A549 (cell line): ENCODE measurements at regions not wholly inside any gene's neighbourhood (a gene's known extent, or its start where the extent isn't known, plus 50 kb on each side); places are given as distances from the start of the nearest gene placed in this dataset.

Experiments used
- ATAC-seq, 2 experiments: fragments of 200-7000 bp in 1 of 2; fragments of >200 bp in 1 of 2; cut with Nextera tagmentation in 1 of 2; cut with Tn5 transposase in 1 of 2; 3 replicates each; pipeline versions ENCODE4 v1.8.0 to v1.9.1; 2018 to 2020; ENCODE audit warnings: mild to moderate bottlenecking in 1 of 2, moderate library complexity in 1 of 2
- CTCF ChIA-PET: fragments of 300-600 bp; sonication (Branson Sonifier 250); formaldehyde crosslinking; extraction: SDS; loops from one replicate; lab custom pipeline; 2021; ENCODE audit warnings: antibody characterized with exemption, inconsistent platforms; lab: Yijun Ruan, JAX
- POLR2A ChIA-PET: fragments of 350-600 bp; formaldehyde crosslinking; extraction: SDS; loops from one replicate; lab custom pipeline; 2021; ENCODE audit warnings: antibody characterized with exemption, inconsistent platforms; lab: Yijun Ruan, JAX
- DNase-seq, 2 experiments: peaks; one replicate each; pipeline versions ENCODE4 v3.0.0 to v3.0.0-alpha.2; 2011 to 2016; ENCODE audit warnings: low read depth in 1 of 2, low spot score in 1 of 2
- FAIRE-seq: peaks from 2 replicates; lab custom pipeline; 2011; peaks lifted over from hg19 to GRCh38; lab: Jason Lieb, UNC
- H3K27ac ChIP-seq, 2 experiments: fragments of >200 bp; sonication (Bioruptor Twin); formaldehyde crosslinking; 3 replicates each; pipeline ENCODE4 v1.5.1; 2016 to 2017
- H3K4me1 ChIP-seq: fragments of >200 bp; sonication (Bioruptor Twin); formaldehyde crosslinking; 3 replicates; pipeline ENCODE4 v1.6.1; 2016
- H3K4me2 ChIP-seq: fragments of >200 bp; sonication (Bioruptor Twin); formaldehyde crosslinking; 3 replicates; pipeline ENCODE4 v1.6.1; 2016
- H3K4me3 ChIP-seq: fragments of >200 bp; sonication (Bioruptor Twin); formaldehyde crosslinking; 3 replicates; pipeline ENCODE4 v1.5.1; 2016
- H3K9me3 ChIP-seq: fragments of >200 bp; sonication (Bioruptor Twin); formaldehyde crosslinking; 3 replicates; pipeline ENCODE4 v1.6.1; 2016
- CBX8 ChIP-seq: fragments of 200-600 bp; sonication (generic); IDR thresholded peaks from 2 replicates; pipeline ENCODE4 v1.6.1; 2016
- CEBPB ChIP-seq, 2 experiments: fragments of >200 bp in 1 of 2; sonication (Bioruptor Twin) in 1 of 2; formaldehyde crosslinking in 1 of 2; IDR thresholded peaks; 2 replicates each; pipeline ENCODE4 v1.6.1; 2012 to 2016
- EP300 ChIP-seq, 2 experiments: fragments of >200 bp; sonication (Bioruptor Twin); formaldehyde crosslinking; IDR thresholded peaks; 2 replicates in 1 of 2; 3 replicates in 1 of 2; pipeline ENCODE4 v1.6.1; 2016 to 2017
- GATA3 ChIP-seq: IDR thresholded peaks from 2 replicates; pipeline ENCODE4 v1.6.1; 2012; ENCODE audit warnings: borderline replicate concordance
- HOXA7 ChIP-seq: fragments of 250-450 bp; sonication (Bioruptor Pico); IDR thresholded peaks from 2 replicates; pipeline ENCODE4 v1.5.0; 2020; ENCODE audit warnings: mild to moderate bottlenecking, moderate library complexity
- HOXB13 ChIP-seq: fragments of 250-450 bp; sonication (Bioruptor Pico); IDR thresholded peaks from 2 replicates; pipeline ENCODE4 v1.5.0; 2020; ENCODE audit warnings: low read depth, mild to moderate bottlenecking, moderate library complexity
- HOXB5 ChIP-seq: fragments of 250-450 bp; sonication (Bioruptor Pico); IDR thresholded peaks from 2 replicates; pipeline ENCODE4 v1.5.0; 2020; ENCODE audit warnings: mild to moderate bottlenecking, moderate library complexity
- JUNB ChIP-seq: fragments of >200 bp; sonication (Bioruptor Twin); formaldehyde crosslinking; IDR thresholded peaks from 2 replicates; pipeline ENCODE4 v1.6.1; 2016
- KDM1A ChIP-seq: fragments of 200-600 bp; sonication (generic); IDR thresholded peaks from 2 replicates; pipeline ENCODE4 v1.6.1; 2016; ENCODE audit warnings: low read depth, mild to moderate bottlenecking
- KDM5A ChIP-seq: fragments of 200-600 bp; sonication (generic); IDR thresholded peaks from 2 replicates; pipeline ENCODE4 v1.6.1; 2016; ENCODE audit warnings: antibody characterized with exemption, mild to moderate bottlenecking
- NFE2L2 ChIP-seq: fragments of 150-350 bp; conservative IDR thresholded peaks from 2 replicates; pipeline ENCODE4 v1.6.1; 2014; ENCODE audit warnings: low read length
- NR3C1 ChIP-seq: fragments of >200 bp; sonication (Bioruptor Twin); formaldehyde crosslinking; IDR thresholded peaks from 3 replicates; pipeline ENCODE4 v1.6.1; 2017
- POLR2A ChIP-seq: IDR thresholded peaks from 2 replicates; pipeline ENCODE4 v1.6.1; 2012; ENCODE audit warnings: mild to moderate bottlenecking, low read length
- RCOR1 ChIP-seq: fragments of 150-350 bp; IDR thresholded peaks from 2 replicates; pipeline ENCODE4 v1.6.1; 2014; ENCODE audit warnings: antibody characterized with exemption, low read length, low read depth
- SMC3 ChIP-seq: fragments of >200 bp; sonication (Bioruptor Twin); formaldehyde crosslinking; IDR thresholded peaks from 3 replicates; pipeline ENCODE4 v1.6.1; 2018; ENCODE audit warnings: inconsistent platforms
- ZC3H11A ChIP-seq: fragments of 450-650 bp; IDR thresholded peaks from 2 replicates; pipeline ENCODE4 v1.6.1; 2014; ENCODE audit warnings: antibody characterized with exemption, mild to moderate bottlenecking
- WGBS: methylation state at CpG from one replicate; pipeline ENCODE4 v1.1.6; 2017; ENCODE audit errors: missing lambda C conversion rate; 5-methylcytosine and 5-hydroxymethylcytosine counted together
- TF ChIP-seq, protein P1 (sequence below): IDR thresholded peaks from 2 replicates; pipeline ENCODE4 v1.6.1; 2012
- TF ChIP-seq, protein P2 (sequence below): IDR thresholded peaks from 2 replicates; pipeline ENCODE4 v1.6.1; 2012
- TF ChIP-seq, protein P3 (sequence below): fragments of 250-450 bp; sonication (Bioruptor Pico); IDR thresholded peaks from 2 replicates; pipeline ENCODE4 v1.5.0; 2020; ENCODE audit warnings: low read depth, mild to moderate bottlenecking, moderate library complexity
- TF ChIP-seq, protein P4 (sequence below): fragments of >200 bp; sonication (Bioruptor Twin); formaldehyde crosslinking; IDR thresholded peaks from 3 replicates; pipeline ENCODE4 v1.6.1; 2016
- TF ChIP-seq, protein P5 (sequence below): fragments of 450-650 bp; IDR thresholded peaks from 2 replicates; pipeline ENCODE4 v1.6.1; 2014; ENCODE audit warnings: antibody characterized with exemption

DNA sequence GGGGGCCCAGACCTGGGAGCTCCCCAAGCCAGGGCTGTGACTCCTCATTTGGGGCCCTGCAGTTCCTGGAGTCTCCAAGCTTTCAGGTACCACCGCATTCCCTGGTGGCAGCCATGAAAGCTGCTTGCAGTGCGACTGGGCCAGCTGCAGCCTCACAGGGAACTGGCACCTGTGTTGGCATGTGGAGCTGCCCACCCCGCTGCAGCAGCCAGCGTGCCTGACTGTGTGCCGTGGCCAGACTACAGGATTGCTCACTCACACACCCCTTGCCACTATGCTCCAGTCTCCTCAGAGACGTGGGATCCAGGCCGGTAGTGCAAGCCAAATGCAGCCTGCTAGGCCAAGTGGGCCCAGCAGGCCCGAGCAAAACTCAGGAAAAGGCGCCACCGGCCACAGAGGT is 450.7 kb downstream of the COL12A1 start:
- ATAC-seq = no peak
- 0 out of 3 replicates have a peak, but pooled peaks cover 4% of the 10 kb centered on the region for H3K4me1 ChIP-seq
- FAIRE-seq = no peak
- TF ChIP-seq HOXA7 = no peak
- TF ChIP-seq POLR2A = no peak
- no peak for TF ChIP-seq SMC3
- H3K4me2 ChIP-seq = no peak overlapping the region
- H3K27ac ChIP-seq = no peak overlapping the region
- POLR2A ChIA-PET = no interaction called here
- CTCF ChIA-PET = no interaction called here
- no peaks in the 10 kb centered on the region for H3K9me3 ChIP-seq
- DNase-seq = no peak
- 79% methylated on average over 3 of the region's 10 CpGs for WGBS
- H3K4me3 ChIP-seq = no peak overlapping the region

DNA sequence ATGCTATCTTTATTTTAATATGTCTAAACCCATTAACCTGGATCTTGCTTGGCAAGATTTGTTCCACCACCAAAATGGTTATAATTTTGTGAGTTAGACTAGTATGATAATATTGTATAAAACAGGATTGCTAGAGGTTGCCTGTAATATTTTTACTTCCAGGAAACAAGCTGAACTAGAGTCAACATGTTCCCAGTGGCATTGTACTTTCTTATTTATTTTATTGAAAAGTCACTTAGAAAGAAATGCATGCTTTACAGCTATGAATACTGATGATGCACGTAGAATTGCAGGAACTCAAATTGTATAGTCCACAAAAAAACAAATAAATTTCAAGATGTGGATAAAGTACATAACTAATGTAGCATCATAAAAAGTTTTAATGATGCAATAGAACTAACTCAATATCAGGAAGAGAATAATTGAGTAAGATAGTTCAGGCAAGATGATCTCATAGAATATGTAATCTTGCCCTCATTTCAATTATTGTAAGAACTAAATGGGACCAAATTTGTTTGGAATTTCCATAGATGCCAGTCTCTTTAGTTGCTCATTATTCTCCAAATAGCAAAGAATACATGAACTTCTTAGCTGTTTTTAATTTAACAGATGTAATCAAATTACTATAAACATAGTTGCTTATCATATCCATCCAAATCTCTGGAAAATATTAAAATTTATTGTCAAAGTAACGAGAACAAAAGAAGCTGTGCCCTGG is 451.8 kb downstream of the COL12A1 start:
- CTCF ChIA-PET = no interaction called here

DNA sequence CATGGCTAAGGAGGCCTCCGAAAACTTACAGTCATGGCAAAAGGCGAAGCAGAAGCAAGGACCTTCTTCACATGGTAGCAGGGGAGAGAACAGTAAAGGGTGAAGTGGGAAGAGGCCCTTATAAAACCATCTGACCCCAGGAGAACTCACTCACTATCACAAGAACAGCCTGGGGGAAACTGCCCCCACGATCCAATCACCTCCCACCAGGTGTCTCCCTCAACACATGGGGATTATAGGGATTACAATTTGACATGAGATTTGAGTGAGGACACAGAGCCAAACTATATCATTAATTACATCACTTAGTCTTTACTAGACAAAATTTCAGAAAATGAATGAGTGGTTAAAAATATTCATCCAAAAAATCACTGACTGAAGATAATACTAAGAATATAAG is 453.6 kb downstream of the COL12A1 start:
- POLR2A ChIA-PET = no interaction called here
- Histone ChIP-seq H3K27ac (no peak overlapping the region), H3K4me3 (no peak overlapping the region), H3K9me3 (no peaks in the 10 kb centered on the region), H3K4me1 (0 out of 3 replicates have a peak, but pooled peaks cover 4% of the 10 kb centered on the region), H3K4me2 (no peak overlapping the region)
- CTCF ChIA-PET = no interaction called here
- no peak for ATAC-seq
- 59% methylated on average over 3 of the region's 3 CpGs for WGBS
- no peak for FAIRE-seq
- TF ChIP-seq, protein P1, sequence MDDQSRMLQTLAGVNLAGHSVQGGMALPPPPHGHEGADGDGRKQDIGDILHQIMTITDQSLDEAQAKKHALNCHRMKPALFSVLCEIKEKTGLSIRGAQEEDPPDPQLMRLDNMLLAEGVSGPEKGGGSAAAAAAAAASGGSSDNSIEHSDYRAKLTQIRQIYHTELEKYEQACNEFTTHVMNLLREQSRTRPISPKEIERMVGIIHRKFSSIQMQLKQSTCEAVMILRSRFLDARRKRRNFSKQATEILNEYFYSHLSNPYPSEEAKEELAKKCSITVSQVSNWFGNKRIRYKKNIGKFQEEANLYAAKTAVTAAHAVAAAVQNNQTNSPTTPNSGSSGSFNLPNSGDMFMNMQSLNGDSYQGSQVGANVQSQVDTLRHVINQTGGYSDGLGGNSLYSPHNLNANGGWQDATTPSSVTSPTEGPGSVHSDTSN = no peak
- TF ChIP-seq JUNB = no peak
- TF ChIP-seq KDM5A = no peak
- TF ChIP-seq, protein P2, sequence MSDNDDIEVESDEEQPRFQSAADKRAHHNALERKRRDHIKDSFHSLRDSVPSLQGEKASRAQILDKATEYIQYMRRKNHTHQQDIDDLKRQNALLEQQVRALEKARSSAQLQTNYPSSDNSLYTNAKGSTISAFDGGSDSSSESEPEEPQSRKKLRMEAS = no peak
- TF ChIP-seq CEBPB (IDR thresholded peaks at IDR 0.05) = no peak
- TF ChIP-seq GATA3 = no peak
- TF ChIP-seq, protein P3, sequence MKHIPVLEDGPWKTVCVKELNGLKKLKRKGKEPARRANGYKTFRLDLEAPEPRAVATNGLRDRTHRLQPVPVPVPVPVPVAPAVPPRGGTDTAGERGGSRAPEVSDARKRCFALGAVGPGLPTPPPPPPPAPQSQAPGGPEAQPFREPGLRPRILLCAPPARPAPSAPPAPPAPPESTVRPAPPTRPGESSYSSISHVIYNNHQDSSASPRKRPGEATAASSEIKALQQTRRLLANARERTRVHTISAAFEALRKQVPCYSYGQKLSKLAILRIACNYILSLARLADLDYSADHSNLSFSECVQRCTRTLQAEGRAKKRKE (CRISPR knock-in tag) = no peak
- TF ChIP-seq, protein P4, sequence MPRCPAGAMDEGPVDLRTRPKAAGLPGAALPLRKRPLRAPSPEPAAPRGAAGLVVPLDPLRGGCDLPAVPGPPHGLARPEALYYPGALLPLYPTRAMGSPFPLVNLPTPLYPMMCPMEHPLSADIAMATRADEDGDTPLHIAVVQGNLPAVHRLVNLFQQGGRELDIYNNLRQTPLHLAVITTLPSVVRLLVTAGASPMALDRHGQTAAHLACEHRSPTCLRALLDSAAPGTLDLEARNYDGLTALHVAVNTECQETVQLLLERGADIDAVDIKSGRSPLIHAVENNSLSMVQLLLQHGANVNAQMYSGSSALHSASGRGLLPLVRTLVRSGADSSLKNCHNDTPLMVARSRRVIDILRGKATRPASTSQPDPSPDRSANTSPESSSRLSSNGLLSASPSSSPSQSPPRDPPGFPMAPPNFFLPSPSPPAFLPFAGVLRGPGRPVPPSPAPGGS = no peak
- no peak for TF ChIP-seq CBX8
- no peak for TF ChIP-seq NFE2L2
- TF ChIP-seq HOXB13 (CRISPR knock-in tag) = no peak
- TF ChIP-seq HOXB5 = no peak
- TF ChIP-seq RCOR1 = no peak
- no peak for TF ChIP-seq EP300 (IDR thresholded peaks at IDR 0.05)
- TF ChIP-seq KDM1A = no peak
- no peak for TF ChIP-seq POLR2A
- no peak for DNase-seq

More for the DNA sequence above, 451.8 kb downstream of the COL12A1 start:
- TF ChIP-seq, protein P5, sequence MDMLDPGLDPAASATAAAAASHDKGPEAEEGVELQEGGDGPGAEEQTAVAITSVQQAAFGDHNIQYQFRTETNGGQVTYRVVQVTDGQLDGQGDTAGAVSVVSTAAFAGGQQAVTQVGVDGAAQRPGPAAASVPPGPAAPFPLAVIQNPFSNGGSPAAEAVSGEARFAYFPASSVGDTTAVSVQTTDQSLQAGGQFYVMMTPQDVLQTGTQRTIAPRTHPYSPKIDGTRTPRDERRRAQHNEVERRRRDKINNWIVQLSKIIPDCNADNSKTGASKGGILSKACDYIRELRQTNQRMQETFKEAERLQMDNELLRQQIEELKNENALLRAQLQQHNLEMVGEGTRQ = no peak
- no peak for TF ChIP-seq NR3C1
- TF ChIP-seq ZC3H11A = no peak
- no peak for ATAC-seq
- 35% methylated on average over 2 of the region's 2 CpGs for WGBS
- Histone ChIP-seq H3K4me1 (0 out of 3 replicates have a peak, but pooled peaks cover 4% of the 10 kb centered on the region), H3K4me3 (no peak overlapping the region), H3K4me2 (no peak overlapping the region), H3K9me3 (no peaks in the 10 kb centered on the region), H3K27ac (no peak overlapping the region)
- no peak for FAIRE-seq
- POLR2A ChIA-PET = no interaction called here
- DNase-seq = no peak
